ENCODE measurements at regions not wholly inside any gene's neighbourhood (a gene's known extent, or its start where the extent isn't known, plus 50 kb on each side); places are given as distances from the start of the nearest gene placed in this dataset.

GRCh38 chr1:209402697-209403096 is 180.8 kb upstream of the CAMK1G start:
- TF ChIP-seq CTCF (IDR thresholded peaks at IDR 0.05; ENCODE audit: low read depth, low read length) = no peak
- no peak for DNase-seq
- no peak overlapping the region for H3K27ac ChIP-seq
- H3K36me3 ChIP-seq = no peaks in the 10 kb centered on the region
- H3K27me3 ChIP-seq (ENCODE audit: insufficient read depth, low read depth, severe bottlenecking) = peaks cover 62% of the 10 kb centered on the region
- H3K9me3 ChIP-seq (ENCODE audit: severe bottlenecking) = no peaks in the 10 kb centered on the region
- no peak overlapping the region for H3K4me3 ChIP-seq (ENCODE audit: low read depth, low read length)

GRCh38 chr1:209403921-209404320 is 179.6 kb upstream of the CAMK1G start:
- H3K36me3 ChIP-seq = no peaks in the 10 kb centered on the region
- H3K4me3 ChIP-seq (ENCODE audit: low read depth, low read length) = no peak overlapping the region
- H3K27ac ChIP-seq = no peak overlapping the region
- peaks cover 60% of the 10 kb centered on the region for H3K27me3 ChIP-seq (ENCODE audit: insufficient read depth, low read depth, severe bottlenecking)
- TF ChIP-seq CTCF (IDR thresholded peaks at IDR 0.05; ENCODE audit: low read depth, low read length) = no peak
- DNase-seq = no peak
- H3K9me3 ChIP-seq (ENCODE audit: severe bottlenecking) = no peaks in the 10 kb centered on the region

GRCh38 chr1:209404577-209404976 is 178.9 kb upstream of the CAMK1G start:
- peaks cover 54% of the 10 kb centered on the region for H3K27me3 ChIP-seq (ENCODE audit: insufficient read depth, low read depth, severe bottlenecking)
- no peaks in the 10 kb centered on the region for H3K36me3 ChIP-seq
- TF ChIP-seq CTCF (IDR thresholded peaks at IDR 0.05; ENCODE audit: low read depth, low read length) = no peak
- H3K27ac ChIP-seq = no peak overlapping the region
- no peaks in the 10 kb centered on the region for H3K9me3 ChIP-seq (ENCODE audit: severe bottlenecking)
- DNase-seq = no peak
- H3K4me3 ChIP-seq (ENCODE audit: low read depth, low read length) = no peak overlapping the region

- no peak for DNase-seq
- peaks cover 52% of the 10 kb centered on the region for H3K27me3 ChIP-seq (ENCODE audit: insufficient read depth, low read depth, severe bottlenecking)
- TF ChIP-seq CTCF (IDR thresholded peaks at IDR 0.05; ENCODE audit: low read depth, low read length) = no peak
- H3K4me3 ChIP-seq (ENCODE audit: low read depth, low read length) = no peak overlapping the region
- H3K27ac ChIP-seq = no peak overlapping the region
- no peaks in the 10 kb centered on the region for H3K36me3 ChIP-seq
- no peaks in the 10 kb centered on the region for H3K9me3 ChIP-seq (ENCODE audit: severe bottlenecking)
Observed at GRCh38 chr1:209405183-209405814, 178.2 kb upstream of the CAMK1G start.

GRCh38 chr1:209406168-209406567 is 177.3 kb upstream of the CAMK1G start:
- Histone ChIP-seq H3K27ac (no peak overlapping the region), H3K9me3 (ENCODE audit: severe bottlenecking) (no peaks in the 10 kb centered on the region), H3K36me3 (no peaks in the 10 kb centered on the region), H3K27me3 (ENCODE audit: insufficient read depth, low read depth, severe bottlenecking) (peaks cover 45% of the 10 kb centered on the region), H3K4me3 (ENCODE audit: low read depth, low read length) (no peak overlapping the region)
- no peak for TF ChIP-seq CTCF (IDR thresholded peaks at IDR 0.05; ENCODE audit: low read depth, low read length)
- DNase-seq = no peak

GRCh38 chr1:209406595-209406994 is 176.9 kb upstream of the CAMK1G start:
- TF ChIP-seq CTCF (IDR thresholded peaks at IDR 0.05; ENCODE audit: low read depth, low read length) = no peak

More at GRCh38 chr1:209406595-209406994, 176.9 kb upstream of the CAMK1G start:
- DNase-seq = no peak
- H3K27ac ChIP-seq = no peak overlapping the region
- H3K36me3 ChIP-seq = no peaks in the 10 kb centered on the region
- no peak overlapping the region for H3K4me3 ChIP-seq (ENCODE audit: low read depth, low read length)
- no peaks in the 10 kb centered on the region for H3K9me3 ChIP-seq (ENCODE audit: severe bottlenecking)
- peaks cover 45% of the 10 kb centered on the region for H3K27me3 ChIP-seq (ENCODE audit: insufficient read depth, low read depth, severe bottlenecking)

Measured in WERI-Rb-1 (cell line).